ENCODE measurements at regions not wholly inside any gene's neighbourhood (a gene's known extent, or its start where the extent isn't known, plus 50 kb on each side); places are given as distances from the start of the nearest gene placed in this dataset.

GRCh38 chr18:56052202-56052601, 464.2 kb upstream of the TCF4 start:
- TF ChIP-seq, protein P1, sequence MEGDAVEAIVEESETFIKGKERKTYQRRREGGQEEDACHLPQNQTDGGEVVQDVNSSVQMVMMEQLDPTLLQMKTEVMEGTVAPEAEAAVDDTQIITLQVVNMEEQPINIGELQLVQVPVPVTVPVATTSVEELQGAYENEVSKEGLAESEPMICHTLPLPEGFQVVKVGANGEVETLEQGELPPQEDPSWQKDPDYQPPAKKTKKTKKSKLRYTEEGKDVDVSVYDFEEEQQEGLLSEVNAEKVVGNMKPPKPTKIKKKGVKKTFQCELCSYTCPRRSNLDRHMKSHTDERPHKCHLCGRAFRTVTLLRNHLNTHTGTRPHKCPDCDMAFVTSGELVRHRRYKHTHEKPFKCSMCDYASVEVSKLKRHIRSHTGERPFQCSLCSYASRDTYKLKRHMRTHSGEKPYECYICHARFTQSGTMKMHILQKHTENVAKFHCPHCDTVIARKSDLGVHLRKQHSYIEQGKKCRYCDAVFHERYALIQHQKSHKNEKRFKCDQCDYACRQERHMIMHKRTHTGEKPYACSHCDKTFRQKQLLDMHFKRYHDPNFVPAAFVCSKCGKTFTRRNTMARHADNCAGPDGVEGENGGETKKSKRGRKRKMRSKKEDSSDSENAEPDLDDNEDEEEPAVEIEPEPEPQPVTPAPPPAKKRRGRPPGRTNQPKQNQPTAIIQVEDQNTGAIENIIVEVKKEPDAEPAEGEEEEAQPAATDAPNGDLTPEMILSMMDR (IDR thresholded peaks at IDR 0.05; ENCODE audit: low read length): no peak
- TF ChIP-seq EZH2 (IDR thresholded peaks at IDR 0.05; ENCODE audit: borderline replicate concordance, low read length): no peak
- no peaks in the 10 kb centered on the region for H3F3A ChIP-seq (ENCODE audit: insufficient read depth, low read length)
- no peaks in the 10 kb centered on the region for H3K79me2 ChIP-seq (ENCODE audit: insufficient read depth, low read length)
- no peaks in the 10 kb centered on the region for H3K9me2 ChIP-seq (ENCODE audit: low read depth, low read length)
- no peak overlapping the region for H2AFZ ChIP-seq (ENCODE audit: low read length)
- H3K27ac ChIP-seq (ENCODE audit: low read depth, low read length, poor library complexity, severe bottlenecking): no peak overlapping the region
- no peaks in the 10 kb centered on the region for H3K4me1 ChIP-seq (ENCODE audit: insufficient read depth, low read length, severe bottlenecking)
- H3K27me3 ChIP-seq (ENCODE audit: insufficient read depth, low read length): no peaks in the 10 kb centered on the region
- H3K9ac ChIP-seq (ENCODE audit: low read length): no peak overlapping the region
- no peak overlapping the region for H3K4me3 ChIP-seq (ENCODE audit: low read depth, low read length, poor library complexity, severe bottlenecking)
- H3K9me3 ChIP-seq (ENCODE audit: low read length): 0 out of 2 replicates have a peak, but pooled peaks cover 5% of the 10 kb centered on the region
- no peaks in the 10 kb centered on the region for H4K20me1 ChIP-seq (ENCODE audit: insufficient read depth, low read length)
- no peak overlapping the region for H3K4me2 ChIP-seq (ENCODE audit: low read length)
- no peaks in the 10 kb centered on the region for H3K36me3 ChIP-seq (ENCODE audit: insufficient read depth, low read length)

DNA sequence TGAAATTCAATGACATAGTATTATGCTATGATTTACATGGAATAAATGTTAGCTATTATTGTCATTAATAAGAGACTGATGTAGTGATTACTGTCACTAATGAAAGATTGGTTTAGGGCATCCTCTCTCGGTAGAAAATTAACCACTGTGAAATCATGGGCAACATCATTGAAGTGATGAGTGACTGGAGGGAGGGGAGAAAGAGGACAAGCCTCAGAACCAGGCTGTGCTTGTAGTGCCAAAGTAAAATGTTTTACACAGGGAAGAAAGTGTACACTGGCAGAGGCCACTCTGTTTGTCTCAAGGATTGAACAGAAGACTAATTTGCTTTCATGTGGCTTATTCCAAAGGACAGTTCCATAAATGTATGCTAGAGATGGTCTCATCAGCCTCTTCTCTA, 456.2 kb upstream of the TCF4 start:
- Histone ChIP-seq H3K36me3 (ENCODE audit: insufficient read depth, low read length) (no peaks in the 10 kb centered on the region), H3K4me3 (ENCODE audit: low read depth, low read length, poor library complexity, severe bottlenecking) (no peak overlapping the region), H2AFZ (ENCODE audit: low read length) (no peak overlapping the region), H3K27ac (ENCODE audit: low read depth, low read length, poor library complexity, severe bottlenecking) (no peak overlapping the region), H3K27me3 (ENCODE audit: insufficient read depth, low read length) (no peaks in the 10 kb centered on the region), H3F3A (ENCODE audit: insufficient read depth, low read length) (no peaks in the 10 kb centered on the region), H3K4me2 (ENCODE audit: low read length) (no peak overlapping the region), H3K9me2 (ENCODE audit: low read depth, low read length) (no peaks in the 10 kb centered on the region), H3K79me2 (ENCODE audit: insufficient read depth, low read length) (no peaks in the 10 kb centered on the region), H3K9ac (ENCODE audit: low read length) (no peak overlapping the region), H3K4me1 (ENCODE audit: insufficient read depth, low read length, severe bottlenecking) (no peaks in the 10 kb centered on the region), H3K9me3 (ENCODE audit: low read length) (0 out of 2 replicates have a peak, but pooled peaks cover 5% of the 10 kb centered on the region), H4K20me1 (ENCODE audit: insufficient read depth, low read length) (no peaks in the 10 kb centered on the region)
- TF ChIP-seq EZH2 (IDR thresholded peaks at IDR 0.05; ENCODE audit: borderline replicate concordance, low read length): no peak
- TF ChIP-seq, protein P1 (IDR thresholded peaks at IDR 0.05; ENCODE audit: low read length): no peak

- H3K36me3 ChIP-seq (ENCODE audit: insufficient read depth, low read length): no peaks in the 10 kb centered on the region
- H3K9me3 ChIP-seq (ENCODE audit: low read length): 0 out of 2 replicates have a peak, but pooled peaks cover 3% of the 10 kb centered on the region
- H3K9ac ChIP-seq (ENCODE audit: low read length): no peak overlapping the region
- no peak overlapping the region for H3K4me2 ChIP-seq (ENCODE audit: low read length)
- no peaks in the 10 kb centered on the region for H3K4me1 ChIP-seq (ENCODE audit: insufficient read depth, low read length, severe bottlenecking)
- no peaks in the 10 kb centered on the region for H3K9me2 ChIP-seq (ENCODE audit: low read depth, low read length)
- no peak overlapping the region for H3K4me3 ChIP-seq (ENCODE audit: low read depth, low read length, poor library complexity, severe bottlenecking)
- H3K27me3 ChIP-seq (ENCODE audit: insufficient read depth, low read length): no peaks in the 10 kb centered on the region
- H3K79me2 ChIP-seq (ENCODE audit: insufficient read depth, low read length): no peaks in the 10 kb centered on the region
- no peak overlapping the region for H3K27ac ChIP-seq (ENCODE audit: low read depth, low read length, poor library complexity, severe bottlenecking)
- no peak overlapping the region for H2AFZ ChIP-seq (ENCODE audit: low read length)
- TF ChIP-seq EZH2 (IDR thresholded peaks at IDR 0.05; ENCODE audit: borderline replicate concordance, low read length): no peak
- TF ChIP-seq, protein P1 (IDR thresholded peaks at IDR 0.05; ENCODE audit: low read length): no peak
- no peaks in the 10 kb centered on the region for H3F3A ChIP-seq (ENCODE audit: insufficient read depth, low read length)
- no peaks in the 10 kb centered on the region for H4K20me1 ChIP-seq (ENCODE audit: insufficient read depth, low read length)
Observed at GRCh38 chr18:56043641-56044061, 455.7 kb upstream of the TCF4 start.

All from OCI-LY1 (cell line).